Endothelial cell of umbilical vein (primary cell): ENCODE measurements at regions not wholly inside any gene's neighbourhood (a gene's known extent, or its start where the extent isn't known, plus 50 kb on each side); places are given as distances from the start of the nearest gene placed in this dataset.

Experiments
- EZH2 ChIP-seq: IDR thresholded peaks from 2 replicates; pipeline ENCODE4 v1.6.1; 2012; ENCODE audit warnings: borderline replicate concordance, low read depth, mild to moderate bottlenecking, moderate library complexity, low read length, inconsistent platforms; ENCODE audit not compliant: severe bottlenecking
- GATA2 ChIP-seq: IDR thresholded peaks from 2 replicates; pipeline ENCODE4 v1.7.0; 2011; ENCODE audit warnings: low read depth, mild to moderate bottlenecking, moderate library complexity, mixed read lengths, low read length; ENCODE audit not compliant: insufficient read length, insufficient read depth
- JUN ChIP-seq: IDR thresholded peaks from 2 replicates; pipeline ENCODE4 v1.6.1; 2011; ENCODE audit warnings: borderline replicate concordance, low read depth; ENCODE audit not compliant: insufficient read length, insufficient read depth
- MYC ChIP-seq: IDR thresholded peaks from one replicate; pipeline ENCODE4 v1.6.1; 2011; ENCODE audit warnings: mild to moderate bottlenecking, low read depth, low read length
- POLR2A ChIP-seq: IDR thresholded peaks from 2 replicates; pipeline ENCODE4 v1.6.1; 2012; ENCODE audit warnings: low read depth, mild to moderate bottlenecking, control low read depth, low read length
- POLR2AphosphoS5 ChIP-seq: IDR thresholded peaks from 2 replicates; pipeline ENCODE4 v1.6.1; 2012; ENCODE audit warnings: low read depth, mild to moderate bottlenecking, control low read depth, low read length, moderate library complexity; ENCODE audit not compliant: insufficient read depth
- TF ChIP-seq, protein P1 (sequence below), 2 donors: IDR thresholded peaks; 1 replicate in 1 of 2; 2 replicates in 1 of 2; pipeline ENCODE4 v1.5.1; 2011; ENCODE audit warnings: low read length in 2 of 2, mild to moderate bottlenecking in 2 of 2, moderate library complexity in 2 of 2, control low read depth in 1 of 2, inconsistent platforms in 1 of 2, low read depth in 1 of 2; ENCODE audit not compliant: insufficient read depth in 1 of 2; ENCODE audit errors: extremely low read depth in 1 of 2

DNA sequence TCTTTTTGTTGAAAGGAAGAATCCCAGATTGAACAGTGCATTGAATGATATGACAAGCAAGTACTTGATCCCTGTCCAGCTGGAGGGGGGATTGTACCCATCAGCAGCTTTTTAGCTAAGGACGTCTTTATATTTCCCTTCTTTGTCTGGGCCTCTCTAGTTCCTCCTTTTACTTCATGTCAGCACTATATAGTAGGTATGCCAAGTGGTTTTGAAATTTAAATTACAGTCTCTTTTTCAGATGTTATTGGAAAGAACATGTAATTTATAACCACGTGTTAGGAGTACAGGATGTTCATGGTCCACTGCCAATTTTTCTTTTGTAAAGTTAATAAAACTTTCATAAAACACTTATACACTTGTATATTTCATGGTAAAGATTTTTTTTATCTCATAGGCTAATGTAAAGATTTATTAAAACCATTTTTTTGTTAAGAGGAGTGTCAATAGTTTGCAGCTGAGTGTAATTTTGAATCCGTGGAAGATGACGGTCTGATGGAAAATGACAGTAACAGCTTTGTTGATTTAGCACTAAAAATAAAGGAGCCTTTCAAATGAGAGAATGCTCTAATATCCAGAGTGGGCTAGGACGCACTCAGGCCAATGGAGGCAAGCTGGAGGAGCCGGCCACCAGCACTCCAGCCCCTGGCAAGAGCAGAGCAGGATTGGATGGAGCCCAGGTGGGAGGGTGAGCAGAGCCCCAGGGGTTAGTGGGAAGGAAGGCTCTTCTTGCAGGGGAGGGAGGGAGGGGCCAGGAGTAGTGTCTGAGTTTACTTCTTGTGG is 488.3 kb downstream of the INSC start:
- TF ChIP-seq, protein P1, sequence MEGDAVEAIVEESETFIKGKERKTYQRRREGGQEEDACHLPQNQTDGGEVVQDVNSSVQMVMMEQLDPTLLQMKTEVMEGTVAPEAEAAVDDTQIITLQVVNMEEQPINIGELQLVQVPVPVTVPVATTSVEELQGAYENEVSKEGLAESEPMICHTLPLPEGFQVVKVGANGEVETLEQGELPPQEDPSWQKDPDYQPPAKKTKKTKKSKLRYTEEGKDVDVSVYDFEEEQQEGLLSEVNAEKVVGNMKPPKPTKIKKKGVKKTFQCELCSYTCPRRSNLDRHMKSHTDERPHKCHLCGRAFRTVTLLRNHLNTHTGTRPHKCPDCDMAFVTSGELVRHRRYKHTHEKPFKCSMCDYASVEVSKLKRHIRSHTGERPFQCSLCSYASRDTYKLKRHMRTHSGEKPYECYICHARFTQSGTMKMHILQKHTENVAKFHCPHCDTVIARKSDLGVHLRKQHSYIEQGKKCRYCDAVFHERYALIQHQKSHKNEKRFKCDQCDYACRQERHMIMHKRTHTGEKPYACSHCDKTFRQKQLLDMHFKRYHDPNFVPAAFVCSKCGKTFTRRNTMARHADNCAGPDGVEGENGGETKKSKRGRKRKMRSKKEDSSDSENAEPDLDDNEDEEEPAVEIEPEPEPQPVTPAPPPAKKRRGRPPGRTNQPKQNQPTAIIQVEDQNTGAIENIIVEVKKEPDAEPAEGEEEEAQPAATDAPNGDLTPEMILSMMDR (IDR thresholded peaks at IDR 0.05; ENCODE audit: extremely low read depth in 1 of 2, insufficient read depth in 1 of 2, low read depth in 1 of 2, low read length in 2 of 2) = no peak
- no peak for TF ChIP-seq GATA2
- TF ChIP-seq POLR2A = no peak
- no peak for TF ChIP-seq JUN
- TF ChIP-seq POLR2AphosphoS5 = no peak
- no peak for TF ChIP-seq EZH2
- TF ChIP-seq MYC = no peak
